Neural cell (in vitro differentiated cells): ENCODE measurements at regions not wholly inside any gene's neighbourhood (a gene's known extent, or its start where the extent isn't known, plus 50 kb on each side); places are given as distances from the start of the nearest gene placed in this dataset.

Source experiments
- EZH2 ChIP-seq: fragments of 200-600, 300-800 bp; shearing (Covaris generic), sonication (generic); IDR thresholded peaks from 2 replicates; pipeline ENCODE4 v1.6.1; 2014; ENCODE audit warnings: antibody characterized with exemption, low read length, borderline replicate concordance, mild to moderate bottlenecking; ENCODE audit not compliant: insufficient read depth, poor library complexity, severe bottlenecking
- TF ChIP-seq, protein P1 (sequence below): fragments of 450-650 bp; IDR thresholded peaks from 2 replicates; pipeline ENCODE4 v1.5.1; 2014; ENCODE audit warnings: antibody characterized with exemption, mild to moderate bottlenecking, moderate library complexity; ENCODE audit not compliant: poor library complexity, severe bottlenecking

DNA sequence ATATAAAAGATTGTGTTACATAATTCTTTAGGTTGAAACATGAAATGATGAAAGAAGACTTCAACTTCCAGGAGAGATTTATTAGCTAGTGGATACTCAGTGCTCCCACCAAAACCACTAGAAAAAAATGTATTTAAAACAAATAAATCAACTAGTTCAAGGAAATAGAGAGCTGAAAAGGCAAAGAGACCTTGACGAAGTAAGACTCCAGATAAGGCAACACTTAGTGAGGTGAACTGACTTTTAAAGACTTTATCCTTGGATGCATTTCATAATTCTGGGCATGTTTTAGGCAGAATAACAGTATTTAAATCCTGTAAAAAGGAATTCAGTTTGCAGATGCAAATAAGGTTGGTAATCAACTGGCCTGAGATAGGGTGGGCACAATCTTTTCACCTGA is 1150.7 kb downstream of the FSCB start:
- TF ChIP-seq, protein P1, sequence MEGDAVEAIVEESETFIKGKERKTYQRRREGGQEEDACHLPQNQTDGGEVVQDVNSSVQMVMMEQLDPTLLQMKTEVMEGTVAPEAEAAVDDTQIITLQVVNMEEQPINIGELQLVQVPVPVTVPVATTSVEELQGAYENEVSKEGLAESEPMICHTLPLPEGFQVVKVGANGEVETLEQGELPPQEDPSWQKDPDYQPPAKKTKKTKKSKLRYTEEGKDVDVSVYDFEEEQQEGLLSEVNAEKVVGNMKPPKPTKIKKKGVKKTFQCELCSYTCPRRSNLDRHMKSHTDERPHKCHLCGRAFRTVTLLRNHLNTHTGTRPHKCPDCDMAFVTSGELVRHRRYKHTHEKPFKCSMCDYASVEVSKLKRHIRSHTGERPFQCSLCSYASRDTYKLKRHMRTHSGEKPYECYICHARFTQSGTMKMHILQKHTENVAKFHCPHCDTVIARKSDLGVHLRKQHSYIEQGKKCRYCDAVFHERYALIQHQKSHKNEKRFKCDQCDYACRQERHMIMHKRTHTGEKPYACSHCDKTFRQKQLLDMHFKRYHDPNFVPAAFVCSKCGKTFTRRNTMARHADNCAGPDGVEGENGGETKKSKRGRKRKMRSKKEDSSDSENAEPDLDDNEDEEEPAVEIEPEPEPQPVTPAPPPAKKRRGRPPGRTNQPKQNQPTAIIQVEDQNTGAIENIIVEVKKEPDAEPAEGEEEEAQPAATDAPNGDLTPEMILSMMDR, result no peak
- no peak for TF ChIP-seq EZH2
